T-cell (primary cell): ENCODE measurements at regions not wholly inside any gene's neighbourhood (a gene's known extent, or its start where the extent isn't known, plus 50 kb on each side); places are given as distances from the start of the nearest gene placed in this dataset.

Experiments
- ATAC-seq, 4 experiments: fragments of 200-7000 bp in 3 of 4; fragments of 150-1000 bp in 1 of 4; cut with Tn5 transposase; replicated peaks in 1 of 4; 1 replicate in 3 of 4; 2 replicates in 1 of 4; pipeline ENCODE4 v1.10.0; 2021; ENCODE audit warnings: moderate library complexity in 3 of 4, mild to moderate bottlenecking in 2 of 4, moderate number of reproducible peaks in 1 of 4
- CTCF ChIA-PET, 2 donors: fragments of 300-600 bp; sonication (Branson Sonifier 250); formaldehyde crosslinking; loops; one replicate each; lab custom pipeline; 2022; ENCODE audit warnings: antibody characterized with exemption in 2 of 2; lab: Charles Lee
- POLR2A ChIA-PET, 2 donors: fragments of 300-600 bp; sonication (Branson Sonifier 250); formaldehyde crosslinking; loops; one replicate each; lab custom pipeline; 2022; ENCODE audit warnings: antibody characterized with exemption in 2 of 2; lab: Charles Lee
- DNase-seq, 35 experiments: peaks; one replicate each; pipeline versions ENCODE4 v3.0.0 to v3.0.0-alpha.2; 2013 to 2023
- H3K27ac ChIP-seq: one replicate; pipeline ENCODE4 v1.5.1; 2013; ENCODE audit warnings: low read length
- H3K27me3 ChIP-seq, 2 experiments: replicated peaks in 1 of 2; 1 replicate in 1 of 2; 2 replicates in 1 of 2; pipeline versions ENCODE4 v1.6.1 to v1.7.0; 2013; ENCODE audit warnings: low read length in 1 of 2, mixed read lengths in 1 of 2; ENCODE audit not compliant: control insufficient read depth in 2 of 2, insufficient read depth in 2 of 2; ENCODE audit errors: extremely low read depth in 1 of 2
- H3K36me3 ChIP-seq, 2 donors: 1 replicate in 1 of 2; 2 replicates in 1 of 2; pipeline versions ENCODE4 v1.6.1 to v1.7.0; 2013; ENCODE audit warnings: low read length in 1 of 2; ENCODE audit not compliant: control insufficient read depth in 2 of 2, insufficient read depth in 1 of 2; ENCODE audit errors: extremely low read depth in 1 of 2
- H3K4me1 ChIP-seq, 2 experiments: 1 replicate in 1 of 2; 2 replicates in 1 of 2; pipeline versions ENCODE4 v1.6.1 to v1.7.0; 2013; ENCODE audit warnings: low read length in 2 of 2, mixed read lengths in 1 of 2; ENCODE audit not compliant: insufficient read depth in 2 of 2, control insufficient read depth in 1 of 2; ENCODE audit errors: extremely low read depth in 1 of 2
- H3K4me3 ChIP-seq, 2 donors: 1 replicate in 1 of 2; 2 replicates in 1 of 2; pipeline versions ENCODE4 v1.5.1 to v1.7.0; 2013; ENCODE audit warnings: mild to moderate bottlenecking in 2 of 2, low read length in 1 of 2, moderate library complexity in 1 of 2; ENCODE audit not compliant: control insufficient read depth in 1 of 2; ENCODE audit errors: extremely low read depth in 1 of 2
- H3K9me3 ChIP-seq: 2 replicates; pipeline ENCODE4 v1.7.0; 2013
- H3K27ac Mint-ChIP-seq, 2 donors: one replicate each; pipeline ENCODE4 v1.8.0; 2020 to 2021; ENCODE audit warnings: mild to moderate bottlenecking in 2 of 2, mixed read lengths in 2 of 2
- H3K27me3 Mint-ChIP-seq, 2 donors: one replicate each; pipeline ENCODE4 v1.8.0; 2021 to 2022; ENCODE audit warnings: mixed read lengths in 2 of 2
- H3K36me3 Mint-ChIP-seq: one replicate; pipeline ENCODE4 v1.8.0; 2021; ENCODE audit warnings: mixed read lengths
- H3K4me1 Mint-ChIP-seq, 3 donors: one replicate each; pipeline ENCODE4 v1.8.0; 2020 to 2022; ENCODE audit warnings: mixed read lengths in 3 of 3, mild to moderate bottlenecking in 1 of 3
- H3K4me3 Mint-ChIP-seq, 3 donors: one replicate each; pipeline ENCODE4 v1.8.0; 2020 to 2022; ENCODE audit warnings: mild to moderate bottlenecking in 3 of 3, mixed read lengths in 3 of 3, moderate library complexity in 3 of 3
- H3K9me3 Mint-ChIP-seq, 3 donors: one replicate each; pipeline ENCODE4 v1.8.0; 2020 to 2022; ENCODE audit warnings: mixed read lengths in 3 of 3
- WGBS: methylation state at CpG from one replicate; pipeline ENCODE4 v1.1.5; 2013; ENCODE audit warnings: missing lambda C conversion rate; ENCODE audit not compliant: insufficient coverage; 5-methylcytosine and 5-hydroxymethylcytosine counted together

DNA sequence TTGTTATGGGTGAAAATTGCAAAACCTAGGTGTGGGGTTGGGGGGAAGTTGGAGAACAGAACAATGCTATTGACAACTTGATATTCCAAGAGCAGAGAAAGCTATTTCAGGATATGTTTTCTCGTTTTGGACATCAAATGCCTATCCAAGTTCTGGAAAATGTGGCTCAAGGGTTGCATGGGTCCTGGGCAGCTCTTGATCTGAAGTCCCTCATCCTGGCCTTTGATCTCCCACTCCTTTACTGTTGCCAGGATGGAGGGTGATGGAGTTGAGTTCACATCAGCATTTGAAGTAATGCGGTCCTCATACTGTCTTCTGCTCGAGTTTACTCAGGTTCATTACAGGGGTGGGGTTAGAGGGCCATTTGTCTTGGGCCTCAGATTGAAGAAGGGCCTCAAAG, 76.9 kb upstream of the RPS23 start:
- H3K9me3 ChIP-seq = no peaks in the 10 kb centered on the region
- Mint-ChIP-seq H3K9me3 (no peaks in the 10 kb centered on the region), H3K36me3 (no peaks in the 10 kb centered on the region), H3K27me3 (no peaks in the 10 kb centered on the region), H3K27ac (peak overlapping the region in 1 of 2 donors; percentile 36), H3K4me3 (no peak overlapping the region), H3K4me1 (peaks cover 30 to 44% (median 42%) of the 10 kb centered on the region in 3 donors)
- DNase-seq (no peak), ATAC-seq (no peak)
- peaks cover 13 to 17% of the 10 kb centered on the region in 2 experiments for H3K4me1 ChIP-seq
- no peak overlapping the region for H3K4me3 ChIP-seq
- WGBS = 40% methylated on average over 1 of the region's 3 CpGs
- ChIA-PET CTCF (interaction anchor here in 1 of 2 donors (0.6 to 0.7 kb wide), 2 partner anchors 43 to 1208 kb away, joined by 3 to 4 read pairs; no protein-coding TSS in a partner anchor), POLR2A (no interaction called here)
- no peaks in the 10 kb centered on the region for H3K36me3 ChIP-seq
- no peaks in the 10 kb centered on the region for H3K27me3 ChIP-seq
- no peak overlapping the region for H3K27ac ChIP-seq

DNA sequence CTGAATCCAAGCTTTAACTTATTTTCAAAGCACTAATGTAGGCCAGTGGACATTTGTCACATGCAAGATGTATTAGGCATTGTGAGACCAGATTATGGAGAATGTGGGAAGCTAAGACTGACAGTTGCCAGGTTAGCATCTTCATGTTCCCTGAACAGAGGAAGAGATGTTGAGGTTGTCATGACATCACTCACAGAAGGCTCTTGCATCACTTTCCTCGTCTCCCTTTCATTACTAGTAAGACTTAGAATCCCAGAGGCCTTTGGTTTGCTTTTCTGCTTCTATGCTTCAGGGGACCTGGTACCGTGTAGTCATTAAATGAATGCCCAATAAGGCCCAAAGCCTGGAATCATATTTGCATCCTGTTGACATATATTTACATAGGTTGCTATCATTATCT, 76.4 kb upstream of the RPS23 start:
- Mint-ChIP-seq H3K36me3 (no peaks in the 10 kb centered on the region), H3K4me1 (peaks cover 30 to 44% (median 39%) of the 10 kb centered on the region in 3 donors), H3K9me3 (no peaks in the 10 kb centered on the region), H3K27ac (peak overlapping the region in 1 of 2 donors; percentile 36), H3K4me3 (no peak overlapping the region), H3K27me3 (no peaks in the 10 kb centered on the region)
- no peaks in the 10 kb centered on the region for H3K36me3 ChIP-seq
- DNase-seq = no peak
- no CpG with 5 or more reads among the region's 2 CpGs for WGBS
- no peaks in the 10 kb centered on the region for H3K9me3 ChIP-seq
- H3K4me3 ChIP-seq = no peak overlapping the region
- ATAC-seq = no peak
- POLR2A ChIA-PET = no interaction called here
- H3K4me1 ChIP-seq = peaks cover 13 to 17% of the 10 kb centered on the region in 2 experiments
- no peak overlapping the region for H3K27ac ChIP-seq
- CTCF ChIA-PET = interaction anchor here in 1 of 2 donors (0.7 to 1.1 kb wide), 3 partner anchors 18 to 437 kb away, joined by 3 to 4 read pairs (median 4); no protein-coding TSS in a partner anchor
- H3K27me3 ChIP-seq = no peaks in the 10 kb centered on the region

DNA sequence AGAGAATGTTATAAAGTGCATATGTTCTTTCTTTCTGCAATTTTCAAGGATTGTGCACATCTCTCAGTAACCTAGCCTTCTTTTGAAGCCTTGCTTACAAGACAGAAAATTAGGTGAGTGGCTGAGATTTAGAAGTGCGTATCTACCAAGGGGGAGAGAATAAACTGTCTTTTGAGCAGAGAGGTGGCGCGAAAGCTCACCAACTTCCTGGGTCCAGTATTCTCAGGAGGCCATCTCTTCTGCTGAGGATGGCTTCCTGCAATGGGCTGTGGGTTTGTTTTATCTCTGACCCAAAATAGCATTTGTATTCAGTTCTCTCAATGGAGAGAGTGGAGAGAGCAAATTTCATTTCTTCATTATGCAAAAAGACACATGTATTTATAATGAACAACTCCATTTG, 75.4 kb upstream of the RPS23 start:
- peaks cover 29 to 36% (median 33%) of the 10 kb centered on the region in 3 donors for H3K4me1 Mint-ChIP-seq
- 80% methylated on average over 1 of the region's 3 CpGs for WGBS

DNA sequence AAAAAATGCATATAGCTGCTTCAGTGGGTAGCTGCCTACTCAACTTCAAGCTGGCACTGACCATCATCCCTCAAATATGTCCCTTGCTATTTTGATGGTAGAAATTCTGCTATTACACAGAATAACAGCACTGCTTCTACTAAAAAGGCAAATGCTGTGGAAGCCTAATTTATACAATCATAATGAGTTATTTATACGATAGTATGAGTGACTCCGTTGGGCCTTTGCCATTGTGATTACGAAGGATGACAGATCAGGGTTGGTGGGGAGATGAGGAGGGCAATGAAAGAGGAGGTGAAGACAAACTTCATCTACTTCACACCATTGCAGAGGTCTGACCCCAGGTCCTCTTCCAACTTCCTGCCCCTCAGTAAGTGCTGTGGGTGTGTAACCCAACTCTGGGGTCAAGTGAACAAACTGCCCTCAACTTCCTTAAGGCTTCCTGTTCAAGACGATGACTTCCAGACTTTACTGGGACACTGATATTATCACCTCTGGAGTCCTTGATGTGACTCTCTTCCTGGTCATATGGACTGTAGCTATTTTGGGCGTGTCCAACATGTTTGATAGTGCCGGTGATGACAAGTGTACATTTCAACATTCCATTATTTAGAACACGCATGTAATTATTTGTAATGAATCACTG, 74.1 kb upstream of the RPS23 start:
- WGBS = no CpG with 5 or more reads among the region's 7 CpGs
- Histone ChIP-seq H3K27me3 (no peaks in the 10 kb centered on the region), H3K36me3 (no peaks in the 10 kb centered on the region), H3K27ac (no peak overlapping the region), H3K4me1 (peaks cover 4 to 6% of the 10 kb centered on the region in 2 experiments), H3K9me3 (no peaks in the 10 kb centered on the region), H3K4me3 (no peak overlapping the region)
- Mint-ChIP-seq H3K4me1 (peaks cover 16 to 24% (median 20%) of the 10 kb centered on the region in 3 donors), H3K27ac (no peak overlapping the region), H3K9me3 (no peaks in the 10 kb centered on the region), H3K36me3 (no peaks in the 10 kb centered on the region), H3K4me3 (no peak overlapping the region), H3K27me3 (no peaks in the 10 kb centered on the region)
- CTCF ChIA-PET = interaction anchor here (1.1 to 4.5 kb wide), 9 partner anchors 9 to 1215 kb away, joined by 3 to 27 read pairs (median 4); no protein-coding TSS in a partner anchor
- POLR2A ChIA-PET = no interaction called here
- no peak for DNase-seq
- no peak for ATAC-seq

More for the DNA sequence above, 75.4 kb upstream of the RPS23 start:
- H3K27ac ChIP-seq = no peak overlapping the region
- Mint-ChIP-seq H3K27me3 (no peaks in the 10 kb centered on the region), H3K36me3 (no peaks in the 10 kb centered on the region), H3K4me3 (no peak overlapping the region), H3K9me3 (no peaks in the 10 kb centered on the region), H3K27ac (no peak overlapping the region)
- no peaks in the 10 kb centered on the region for H3K9me3 ChIP-seq
- no peaks in the 10 kb centered on the region for H3K27me3 ChIP-seq
- H3K36me3 ChIP-seq = no peaks in the 10 kb centered on the region
- no peak for DNase-seq
- H3K4me3 ChIP-seq = no peak overlapping the region
- ChIA-PET CTCF (interaction anchor here (0.6 to 4.5 kb wide), 7 partner anchors 8 to 1211 kb away, joined by 3 to 27 read pairs (median 4); no protein-coding TSS in a partner anchor), POLR2A (interaction anchor here in 1 of 2 donors (0.5 kb wide), 1 partner anchor 37 kb away, joined by 5 read pairs; no protein-coding TSS in a partner anchor)
- H3K4me1 ChIP-seq = peaks cover 13 to 17% of the 10 kb centered on the region in 2 experiments
- ATAC-seq = no peak

DNA sequence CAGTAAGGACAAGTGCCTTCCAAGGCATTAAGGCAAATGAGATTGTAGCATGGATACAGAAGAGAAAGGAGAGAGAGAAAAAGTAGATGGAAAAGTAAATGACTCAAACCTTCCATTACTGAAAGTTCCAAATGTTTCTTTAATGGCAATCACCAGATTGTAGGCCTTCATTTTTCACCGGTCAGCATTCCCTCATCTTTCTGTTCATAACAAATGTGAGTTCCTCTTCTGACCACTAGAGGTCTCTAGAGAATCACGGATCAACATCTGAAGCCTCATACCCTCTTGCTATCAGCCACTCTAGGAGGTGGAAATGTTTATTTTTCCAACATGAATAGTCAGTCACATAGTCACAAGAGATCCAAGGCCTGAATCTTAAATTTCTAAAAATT, 73.6 kb upstream of the RPS23 start:
- Mint-ChIP-seq H3K27me3 (no peaks in the 10 kb centered on the region), H3K9me3 (no peaks in the 10 kb centered on the region), H3K4me3 (no peak overlapping the region), H3K27ac (no peak overlapping the region), H3K4me1 (peaks cover 11 to 19% (median 15%) of the 10 kb centered on the region in 3 donors), H3K36me3 (no peaks in the 10 kb centered on the region)
- Histone ChIP-seq H3K36me3 (no peaks in the 10 kb centered on the region), H3K4me3 (no peak overlapping the region), H3K9me3 (no peaks in the 10 kb centered on the region), H3K27ac (no peak overlapping the region), H3K27me3 (peaks cover 0 to 2% of the 10 kb centered on the region in 2 experiments), H3K4me1 (peaks cover under 1 to 3% of the 10 kb centered on the region in 2 experiments)
- CTCF ChIA-PET = interaction anchor here (1.0 to 4.5 kb wide), 8 partner anchors 8 to 1213 kb away, joined by 3 to 27 read pairs (median 6); no protein-coding TSS in a partner anchor
- DNase-seq = peak in 3 of 35 experiments; percentile 4 to 77 (median 23)
- POLR2A ChIA-PET = no interaction called here
- peak in 3 of 4 experiments; percentile 51 to 60 (median 56) for ATAC-seq
- no CpG with 5 or more reads among the region's 2 CpGs for WGBS

DNA sequence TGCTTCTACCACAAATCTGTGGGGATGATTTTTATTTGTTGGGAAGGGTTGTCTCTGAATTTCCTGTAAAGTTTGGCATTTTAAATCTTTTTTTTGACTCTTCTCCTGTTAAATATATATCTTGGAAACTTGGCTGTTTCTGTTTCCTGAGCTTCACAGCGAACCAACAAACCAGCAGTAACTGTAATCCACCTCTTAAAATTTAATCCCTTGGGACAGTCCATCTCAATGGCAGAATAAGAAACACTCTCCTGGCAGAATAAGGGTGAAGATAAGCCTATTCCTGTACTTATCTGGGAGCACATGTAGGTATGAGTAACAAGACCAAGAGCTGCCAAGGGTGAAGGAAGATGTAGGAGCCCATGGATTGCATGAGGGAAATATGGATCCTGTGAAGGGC, 73.1 kb upstream of the RPS23 start:
- Mint-ChIP-seq H3K36me3 (no peaks in the 10 kb centered on the region), H3K27ac (no peak overlapping the region)

More for the DNA sequence above, 73.1 kb upstream of the RPS23 start:
- Mint-ChIP-seq H3K4me3 (no peak overlapping the region), H3K4me1 (peaks cover 7 to 15% (median 12%) of the 10 kb centered on the region in 3 donors), H3K9me3 (no peaks in the 10 kb centered on the region), H3K27me3 (no peaks in the 10 kb centered on the region)
- no CpG with 5 or more reads among the region's 1 CpG for WGBS
- no peak for ATAC-seq
- Histone ChIP-seq H3K36me3 (no peaks in the 10 kb centered on the region), H3K27ac (no peak overlapping the region), H3K9me3 (no peaks in the 10 kb centered on the region), H3K4me3 (no peak overlapping the region), H3K27me3 (peaks cover 0 to 5% of the 10 kb centered on the region in 2 experiments), H3K4me1 (no peaks in the 10 kb centered on the region)
- no peak for DNase-seq
- ChIA-PET POLR2A (no interaction called here), CTCF (interaction anchor here (0.7 to 4.5 kb wide), 5 partner anchors 290 to 1214 kb away, joined by 3 to 27 read pairs (median 4); no protein-coding TSS in a partner anchor)
